Osteoblast (primary cell): ENCODE measurements at regions not wholly inside any gene's neighbourhood (a gene's known extent, or its start where the extent isn't known, plus 50 kb on each side); places are given as distances from the start of the nearest gene placed in this dataset.

Experiments
- DNase-seq: peaks from one replicate; pipeline ENCODE4 v3.0.0; 2011; ENCODE audit warnings: low spot score, mixed read lengths; ENCODE audit not compliant: insufficient read length; ENCODE audit errors: missing footprints
- H2AFZ ChIP-seq: 2 replicates; pipeline ENCODE4 v1.6.0; 2011; ENCODE audit warnings: mild to moderate bottlenecking, low read length
- H3K27ac ChIP-seq: 2 replicates; pipeline ENCODE4 v1.5.1; 2011; ENCODE audit warnings: mild to moderate bottlenecking, low read depth, low read length, moderate library complexity
- H3K27me3 ChIP-seq: 2 replicates; pipeline ENCODE4 v1.6.0; 2012; ENCODE audit warnings: mild to moderate bottlenecking, control low read depth, inconsistent platforms, low read length, moderate library complexity; ENCODE audit not compliant: insufficient read depth
- H3K36me3 ChIP-seq: 2 replicates; pipeline ENCODE4 v1.5.1; 2011; ENCODE audit warnings: mild to moderate bottlenecking, low read length, control low read depth, moderate library complexity; ENCODE audit not compliant: insufficient read depth
- H3K4me1 ChIP-seq: 2 replicates; pipeline ENCODE4 v1.5.1; 2011; ENCODE audit warnings: mild to moderate bottlenecking, low read length, control low read depth, moderate library complexity; ENCODE audit not compliant: insufficient read depth
- H3K4me2 ChIP-seq: 2 replicates; pipeline ENCODE4 v1.6.0; 2011; ENCODE audit warnings: mild to moderate bottlenecking, low read length; ENCODE audit not compliant: insufficient read depth
- H3K4me3 ChIP-seq: fragments of 200-600 bp; sonication (generic); 3 replicates; pipeline ENCODE4 v1.5.1; 2012; ENCODE audit warnings: mild to moderate bottlenecking, low read length, inconsistent platforms; ENCODE audit not compliant: insufficient read depth
- H3K79me2 ChIP-seq: 2 replicates; pipeline ENCODE4 v1.6.0; 2012; ENCODE audit warnings: mild to moderate bottlenecking, low read length, control low read depth, inconsistent platforms; ENCODE audit not compliant: insufficient read depth
- H3K9me3 ChIP-seq: 2 replicates; pipeline ENCODE4 v1.5.1; 2011; ENCODE audit warnings: low read depth, low read length, control low read depth
- H4K20me1 ChIP-seq: 2 replicates; pipeline ENCODE4 v1.6.0; 2012; ENCODE audit warnings: mild to moderate bottlenecking, low read length, control low read depth; ENCODE audit not compliant: insufficient read depth
- CTCF ChIP-seq: IDR thresholded peaks from 2 replicates; pipeline ENCODE4 v1.5.1; 2011; ENCODE audit warnings: mild to moderate bottlenecking, low read depth, low read length, moderate library complexity; ENCODE audit errors: extremely low read depth

GRCh38 chr16:9034056-9034455 lies 57.4 kb upstream of the HAPSTR1 start:
- no peaks in the 10 kb centered on the region for H3K36me3 ChIP-seq
- H3K4me2 ChIP-seq = no peak overlapping the region
- no peak for DNase-seq
- no peak overlapping the region for H3K4me3 ChIP-seq
- no peaks in the 10 kb centered on the region for H3K27me3 ChIP-seq
- H3K27ac ChIP-seq = no peak overlapping the region
- no peaks in the 10 kb centered on the region for H3K9me3 ChIP-seq
- H2AFZ ChIP-seq = no peak overlapping the region
- TF ChIP-seq CTCF = no peak
- no peaks in the 10 kb centered on the region for H4K20me1 ChIP-seq
- no peaks in the 10 kb centered on the region for H3K4me1 ChIP-seq
- no peaks in the 10 kb centered on the region for H3K79me2 ChIP-seq

DNA sequence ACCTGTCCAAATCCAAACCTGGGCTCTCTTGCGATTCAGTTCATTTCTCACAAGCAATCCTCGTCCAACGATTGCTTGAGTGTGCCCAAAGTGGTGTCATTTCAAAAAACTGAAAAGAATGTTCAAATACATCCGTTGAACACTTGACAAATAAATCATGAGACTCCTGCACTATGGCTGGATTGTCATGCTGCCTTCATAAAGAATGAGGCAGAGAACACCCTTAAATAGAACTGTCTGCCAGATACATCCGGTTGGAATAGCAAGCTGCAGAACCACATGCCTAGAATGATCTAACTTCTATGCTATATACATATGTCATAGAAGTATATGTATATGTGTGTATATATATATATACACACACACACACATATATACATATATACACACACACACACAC lies 55.4 kb upstream of the HAPSTR1 start:
- Histone ChIP-seq H3K4me3 (no peak overlapping the region), H3K27ac (no peak overlapping the region)
- TF ChIP-seq CTCF = no peak

DNA sequence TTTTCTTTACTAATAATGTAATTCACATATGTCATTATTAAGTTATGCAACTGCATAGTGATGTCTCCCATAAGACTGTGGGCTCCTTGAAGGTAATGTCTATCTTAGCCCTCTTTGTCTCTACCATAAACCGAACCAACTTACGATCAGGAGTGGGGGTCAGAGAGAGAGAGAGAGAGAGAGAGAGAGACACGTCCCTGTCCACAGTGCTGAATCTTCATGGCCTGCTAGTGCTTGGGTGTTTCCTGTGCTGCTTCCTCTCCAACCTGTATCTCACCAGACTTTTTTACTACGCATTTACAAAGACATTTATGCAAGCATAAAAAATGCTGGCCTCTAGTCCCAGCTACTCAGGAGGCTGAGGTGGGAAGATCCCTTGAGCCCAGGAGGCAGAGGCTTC lies 52.2 kb upstream of the HAPSTR1 start:
- Histone ChIP-seq H3K27me3 (no peaks in the 10 kb centered on the region), H3K4me1 (peaks cover 10% of the 10 kb centered on the region), H3K9me3 (no peaks in the 10 kb centered on the region), H3K79me2 (no peaks in the 10 kb centered on the region), H4K20me1 (no peaks in the 10 kb centered on the region), H2AFZ (no peak overlapping the region), H3K27ac (no peak overlapping the region), H3K4me2 (no peak overlapping the region), H3K4me3 (no peak overlapping the region), H3K36me3 (no peaks in the 10 kb centered on the region)
- no peak for TF ChIP-seq CTCF
- DNase-seq = no peak

More for the DNA sequence above, 55.4 kb upstream of the HAPSTR1 start:
- Histone ChIP-seq H3K36me3 (no peaks in the 10 kb centered on the region), H3K4me1 (no peaks in the 10 kb centered on the region), H2AFZ (no peak overlapping the region), H4K20me1 (no peaks in the 10 kb centered on the region), H3K27me3 (no peaks in the 10 kb centered on the region), H3K9me3 (no peaks in the 10 kb centered on the region), H3K79me2 (no peaks in the 10 kb centered on the region), H3K4me2 (no peak overlapping the region)
- DNase-seq = no peak

DNA sequence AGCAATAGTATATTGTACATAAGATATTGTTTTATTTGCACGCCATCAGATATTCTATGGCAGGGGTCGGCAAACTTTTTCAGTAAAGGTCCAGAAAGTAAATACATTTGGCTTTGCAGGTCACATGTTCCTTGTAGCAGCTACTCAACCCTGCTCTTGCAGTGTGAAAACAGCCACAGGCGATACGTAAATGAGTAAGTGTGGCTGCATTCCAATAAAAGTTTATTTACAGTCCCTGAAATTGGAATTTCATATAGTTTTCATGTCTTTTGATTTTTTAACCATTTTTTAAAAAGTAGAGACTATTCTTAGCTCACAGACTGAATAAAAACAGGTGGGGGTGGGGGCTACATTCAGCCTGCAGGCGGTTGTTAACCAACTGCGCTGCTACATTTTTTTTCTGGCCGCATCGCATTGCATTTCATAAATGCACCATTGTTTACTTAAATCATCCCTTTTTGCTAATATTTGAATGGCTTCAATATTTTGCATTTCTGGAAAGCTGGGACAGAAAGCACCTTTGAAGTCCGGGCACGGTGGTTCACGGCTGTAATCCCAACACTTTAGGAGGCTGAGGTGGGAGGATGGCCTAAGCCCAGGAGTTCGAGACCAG lies 50.5 kb upstream of the HAPSTR1 start:
- Histone ChIP-seq H3K4me3 (no peak overlapping the region), H3K36me3 (no peaks in the 10 kb centered on the region), H3K9me3 (no peaks in the 10 kb centered on the region), H3K4me1 (peaks cover 10% of the 10 kb centered on the region), H2AFZ (no peak overlapping the region), H3K4me2 (no peak overlapping the region), H4K20me1 (no peaks in the 10 kb centered on the region), H3K27ac (no peak overlapping the region), H3K27me3 (no peaks in the 10 kb centered on the region), H3K79me2 (no peaks in the 10 kb centered on the region)
- no peak for DNase-seq
- no peak for TF ChIP-seq CTCF
